ENCODE measurements at regions not wholly inside any gene's neighbourhood (a gene's known extent, or its start where the extent isn't known, plus 50 kb on each side); places are given as distances from the start of the nearest gene placed in this dataset.

DNA sequence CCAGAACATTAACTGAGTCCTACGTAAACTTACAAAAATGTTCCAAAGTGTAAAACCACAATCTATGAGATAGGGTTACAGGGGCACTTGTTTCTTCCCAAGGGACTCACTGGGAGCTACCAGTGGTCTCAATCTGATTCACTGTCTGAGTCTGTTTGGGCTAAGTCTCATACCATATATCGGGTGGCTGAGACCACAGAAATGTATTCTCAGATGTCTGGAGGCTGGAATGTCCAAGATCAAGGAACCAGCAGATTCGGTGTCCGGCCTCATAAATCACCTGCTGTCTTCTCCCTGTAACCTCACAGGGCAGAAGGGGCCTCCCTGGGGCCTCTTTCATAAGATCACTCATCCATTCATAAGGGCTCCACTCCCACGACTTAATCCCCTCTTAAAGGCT is 616.3 kb upstream of the TMEM132C start:
- BruUV-seq (replicated peaks), result no TSS peak
- no peak overlapping the region for H3K4me2 ChIP-seq
- no peaks in the 10 kb centered on the region for H4K20me1 ChIP-seq (ENCODE audit: insufficient read depth)
- H3K27me3 ChIP-seq (ENCODE audit: insufficient read depth, low read depth), result peaks cover 8% of the 10 kb centered on the region; the same call in 1 of the 2 replicates
- H3K9me3 ChIP-seq (ENCODE audit: insufficient read depth, low read depth), result no peaks in the 10 kb centered on the region
- no peak overlapping the region for H3K27ac ChIP-seq
- no peaks in the 10 kb centered on the region for H3K79me2 ChIP-seq (ENCODE audit: low read depth)
- no peaks in the 10 kb centered on the region for H3K9me2 ChIP-seq (ENCODE audit: insufficient read depth)
- ChIA-PET CTCF (no interaction called here), POLR2A (ENCODE audit: unreplicated experiment) (no interaction called here)
- no peaks in the 10 kb centered on the region for H3K36me3 ChIP-seq (ENCODE audit: low read depth)
- TF ChIP-seq EZH2 (IDR thresholded peaks at IDR 0.05; ENCODE audit: low read depth), result no peak
- TF ChIP-seq, protein P1, sequence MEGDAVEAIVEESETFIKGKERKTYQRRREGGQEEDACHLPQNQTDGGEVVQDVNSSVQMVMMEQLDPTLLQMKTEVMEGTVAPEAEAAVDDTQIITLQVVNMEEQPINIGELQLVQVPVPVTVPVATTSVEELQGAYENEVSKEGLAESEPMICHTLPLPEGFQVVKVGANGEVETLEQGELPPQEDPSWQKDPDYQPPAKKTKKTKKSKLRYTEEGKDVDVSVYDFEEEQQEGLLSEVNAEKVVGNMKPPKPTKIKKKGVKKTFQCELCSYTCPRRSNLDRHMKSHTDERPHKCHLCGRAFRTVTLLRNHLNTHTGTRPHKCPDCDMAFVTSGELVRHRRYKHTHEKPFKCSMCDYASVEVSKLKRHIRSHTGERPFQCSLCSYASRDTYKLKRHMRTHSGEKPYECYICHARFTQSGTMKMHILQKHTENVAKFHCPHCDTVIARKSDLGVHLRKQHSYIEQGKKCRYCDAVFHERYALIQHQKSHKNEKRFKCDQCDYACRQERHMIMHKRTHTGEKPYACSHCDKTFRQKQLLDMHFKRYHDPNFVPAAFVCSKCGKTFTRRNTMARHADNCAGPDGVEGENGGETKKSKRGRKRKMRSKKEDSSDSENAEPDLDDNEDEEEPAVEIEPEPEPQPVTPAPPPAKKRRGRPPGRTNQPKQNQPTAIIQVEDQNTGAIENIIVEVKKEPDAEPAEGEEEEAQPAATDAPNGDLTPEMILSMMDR (conservative IDR thresholded peaks at IDR 0.05), result no peak
- intact Hi-C loops (cut with micrococcal nuclease; ENCODE audit: unreplicated experiment), result no loop called here
- no peak overlapping the region for H3K4me3 ChIP-seq
- DNase-seq, result no peak
- H3F3A ChIP-seq (ENCODE audit: insufficient read depth, low read depth), result no peaks in the 10 kb centered on the region
- no peak overlapping the region for H2AFZ ChIP-seq
- no peaks in the 10 kb centered on the region for H3K4me1 ChIP-seq (replicated peaks; ENCODE audit: insufficient read depth)

DNA sequence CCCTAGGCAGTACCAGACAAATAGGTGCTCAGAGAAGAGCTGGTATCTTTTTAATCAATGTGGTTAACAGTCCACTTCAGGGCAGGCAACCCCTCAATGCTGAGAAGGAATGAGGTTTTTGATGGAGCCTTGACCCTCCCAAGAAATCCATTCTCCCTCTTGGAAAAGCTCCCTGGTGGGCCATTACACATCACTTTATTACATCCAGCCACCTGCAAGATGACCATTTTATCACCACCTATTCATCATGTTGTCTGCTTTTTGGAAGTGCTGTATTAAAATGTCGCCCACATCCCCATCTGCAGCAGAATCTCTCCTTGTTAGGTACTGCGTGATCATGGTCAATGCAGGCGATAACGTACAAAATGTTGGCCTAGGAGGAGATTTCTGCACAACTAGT is 614.7 kb upstream of the TMEM132C start:
- ChIA-PET CTCF (no interaction called here), POLR2A (ENCODE audit: unreplicated experiment) (no interaction called here)
- no TSS peak for BruUV-seq (replicated peaks)
- Histone ChIP-seq H3K36me3 (ENCODE audit: low read depth) (no peaks in the 10 kb centered on the region), H2AFZ (no peak overlapping the region), H3F3A (ENCODE audit: insufficient read depth, low read depth) (no peaks in the 10 kb centered on the region), H3K27me3 (ENCODE audit: insufficient read depth, low read depth) (peaks cover 11% of the 10 kb centered on the region), H3K27ac (no peak overlapping the region), H3K9me2 (ENCODE audit: insufficient read depth) (no peaks in the 10 kb centered on the region), H3K4me3 (no peak overlapping the region), H3K79me2 (ENCODE audit: low read depth) (no peaks in the 10 kb centered on the region), H3K9me3 (ENCODE audit: insufficient read depth, low read depth) (no peaks in the 10 kb centered on the region), H3K4me1 (replicated peaks; ENCODE audit: insufficient read depth) (no peaks in the 10 kb centered on the region), H4K20me1 (ENCODE audit: insufficient read depth) (no peaks in the 10 kb centered on the region), H3K4me2 (no peak overlapping the region)
- intact Hi-C loops (cut with micrococcal nuclease; ENCODE audit: unreplicated experiment), result no loop called here
- DNase-seq, result no peak
- TF ChIP-seq, protein P1 (conservative IDR thresholded peaks at IDR 0.05), result no peak
- no peak for TF ChIP-seq EZH2 (IDR thresholded peaks at IDR 0.05; ENCODE audit: low read depth)

DNA sequence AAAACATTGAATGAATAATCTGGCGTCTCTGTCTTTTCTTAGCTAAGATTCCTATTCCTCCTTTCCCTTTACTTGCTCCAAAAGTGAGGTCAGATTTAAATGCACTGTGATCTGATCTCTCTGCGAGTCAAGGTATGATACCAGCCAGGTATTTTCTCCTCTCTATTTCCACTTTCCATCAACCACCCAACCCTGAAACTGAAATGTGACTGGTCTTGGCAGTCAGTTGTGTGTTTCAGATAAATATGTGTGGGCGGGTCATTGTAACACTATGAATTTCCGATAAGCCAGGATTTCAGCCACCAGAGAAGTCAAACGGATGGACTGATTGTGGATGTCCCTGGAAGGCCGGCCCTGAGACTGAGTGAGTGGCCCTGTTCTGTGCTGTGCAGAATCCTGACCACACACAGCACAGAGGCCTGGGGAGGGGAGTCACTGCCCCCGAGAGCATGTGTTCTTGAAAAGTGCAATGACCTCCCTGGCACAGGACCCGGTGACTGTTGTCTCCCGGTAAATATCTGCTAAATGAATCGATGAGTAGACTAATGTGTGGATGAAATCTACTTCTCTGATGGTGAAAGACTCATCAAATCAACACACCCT is 612.5 kb upstream of the TMEM132C start:
- Histone ChIP-seq H3F3A (ENCODE audit: insufficient read depth, low read depth) (no peaks in the 10 kb centered on the region), H3K9me2 (ENCODE audit: insufficient read depth) (no peaks in the 10 kb centered on the region), H3K27ac (no peak overlapping the region), H3K4me3 (no peak overlapping the region), H3K4me1 (replicated peaks; ENCODE audit: insufficient read depth) (no peaks in the 10 kb centered on the region), H3K4me2 (no peak overlapping the region), H2AFZ (no peak overlapping the region), H4K20me1 (ENCODE audit: insufficient read depth) (no peaks in the 10 kb centered on the region), H3K9me3 (ENCODE audit: insufficient read depth, low read depth) (no peaks in the 10 kb centered on the region), H3K79me2 (ENCODE audit: low read depth) (no peaks in the 10 kb centered on the region), H3K36me3 (ENCODE audit: low read depth) (no peaks in the 10 kb centered on the region), H3K27me3 (ENCODE audit: insufficient read depth, low read depth) (peaks cover 19% of the 10 kb centered on the region)
- intact Hi-C loops (cut with micrococcal nuclease; ENCODE audit: unreplicated experiment), result no loop called here
- ChIA-PET CTCF (no interaction called here), POLR2A (ENCODE audit: unreplicated experiment) (no interaction called here)
- BruUV-seq (replicated peaks), result no TSS peak
- no peak for TF ChIP-seq EZH2 (IDR thresholded peaks at IDR 0.05; ENCODE audit: low read depth)
- TF ChIP-seq, protein P1 (conservative IDR thresholded peaks at IDR 0.05), result no peak
- no peak for DNase-seq
